Body of pancreas (tissue), 4 donors: ENCODE measurements at regions not wholly inside any gene's neighbourhood (a gene's known extent, or its start where the extent isn't known, plus 50 kb on each side); places are given as distances from the start of the nearest gene placed in this dataset.

Experiments
- ATAC-seq: fragments of 150-250 bp; one replicate; pipeline ENCODE4 v1.9.1; 2016
- DNase-seq, 4 donors: peaks; one replicate each; pipeline ENCODE4 v3.0.0-alpha.2; 2019
- H3K27ac ChIP-seq, 4 donors: fragments of 200-600 bp; sonication (generic); 1 replicate in 3 of 4; 2 replicates in 1 of 4; pipeline versions ENCODE4 v1.5.1 to v1.6.1; 2016 to 2019; ENCODE audit warnings: mild to moderate bottlenecking in 1 of 4, mixed read lengths in 1 of 4, moderate library complexity in 1 of 4
- H3K27me3 ChIP-seq, 2 donors: fragments of 200-600 bp; sonication (generic); one replicate each; pipeline ENCODE4 v1.6.0; 2016; ENCODE audit warnings: mild to moderate bottlenecking in 1 of 2
- H3K36me3 ChIP-seq, 2 donors: fragments of 200-600 bp; sonication (generic); replicated peaks in 1 of 2; 2 replicates each; pipeline ENCODE4 v1.5.1; 2016; ENCODE audit warnings: low read depth in 2 of 2; ENCODE audit not compliant: insufficient read depth in 1 of 2
- H3K4me1 ChIP-seq: fragments of 200-600 bp; sonication (generic); one replicate; pipeline ENCODE4 v1.6.0; 2016
- H3K4me3 ChIP-seq, 2 donors: fragments of 200-600 bp; sonication (generic); 1 replicate in 1 of 2; 2 replicates in 1 of 2; pipeline ENCODE4 v1.5.1; 2016 to 2019
- H3K9me3 ChIP-seq, 3 donors: fragments of 200-600 bp; sonication (generic); 1 replicate in 2 of 3; 2 replicates in 1 of 3; pipeline ENCODE4 v1.5.1; 2016
- POLR2A ChIP-seq, 3 donors: fragments of 450-650 bp; IDR thresholded peaks; one replicate each; pipeline ENCODE4 v1.6.1; 2016; ENCODE audit warnings: antibody characterized with exemption in 3 of 3, mild to moderate bottlenecking in 2 of 3
- WGBS, 2 donors: methylation state at CpG; one replicate each; pipeline ENCODE4 v1.1.5; 2017; 5-methylcytosine and 5-hydroxymethylcytosine counted together
- intact Hi-C: fragments of 100-400 bp; cut with DNase I; formaldehyde crosslinking; loops from one replicate; pipeline ENCODE4 v1.15.1; 2023
- TF ChIP-seq, protein P1 (sequence below), 7 experiments: fragments of 450-650 bp in 4 of 7; fragments of 200-600 bp in 3 of 7; sonication (generic) in 3 of 7; IDR thresholded peaks; one replicate each; pipeline ENCODE4 v1.5.1; 2016 to 2019; ENCODE audit warnings: antibody characterized with exemption in 7 of 7

DNA sequence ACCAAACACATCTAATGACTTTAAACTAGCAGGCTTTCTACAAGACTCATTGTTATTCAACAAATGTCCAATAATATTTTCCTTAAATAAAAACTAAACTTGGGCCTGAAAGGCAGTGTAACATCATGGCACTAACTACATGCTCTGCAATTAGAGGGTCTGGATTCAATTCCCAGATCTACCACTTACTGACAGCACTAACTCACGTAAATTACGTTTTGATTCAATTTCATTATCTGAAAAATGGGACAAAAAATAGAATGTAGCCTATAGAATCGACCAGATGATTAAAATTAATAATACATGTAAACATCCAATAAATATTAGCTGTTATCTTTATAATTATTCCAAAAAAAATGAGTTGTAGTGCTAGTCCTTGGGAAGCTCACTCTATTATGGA, 98.0 kb upstream of the DDX18 start:
- ATAC-seq (no peak), DNase-seq (no peak)
- Histone ChIP-seq H3K4me3 (no peak overlapping the region), H3K27ac (no peak overlapping the region), H3K27me3 (no peaks in the 10 kb centered on the region), H3K9me3 (no peaks in the 10 kb centered on the region), H3K36me3 (no peaks in the 10 kb centered on the region), H3K4me1 (no peaks in the 10 kb centered on the region)
- WGBS, 2 donors = 62 to 69% methylated on average over 3 of the region's 3 CpGs
- TF ChIP-seq POLR2A (IDR thresholded peaks at IDR 0.05) = no peak
- TF ChIP-seq, protein P1, sequence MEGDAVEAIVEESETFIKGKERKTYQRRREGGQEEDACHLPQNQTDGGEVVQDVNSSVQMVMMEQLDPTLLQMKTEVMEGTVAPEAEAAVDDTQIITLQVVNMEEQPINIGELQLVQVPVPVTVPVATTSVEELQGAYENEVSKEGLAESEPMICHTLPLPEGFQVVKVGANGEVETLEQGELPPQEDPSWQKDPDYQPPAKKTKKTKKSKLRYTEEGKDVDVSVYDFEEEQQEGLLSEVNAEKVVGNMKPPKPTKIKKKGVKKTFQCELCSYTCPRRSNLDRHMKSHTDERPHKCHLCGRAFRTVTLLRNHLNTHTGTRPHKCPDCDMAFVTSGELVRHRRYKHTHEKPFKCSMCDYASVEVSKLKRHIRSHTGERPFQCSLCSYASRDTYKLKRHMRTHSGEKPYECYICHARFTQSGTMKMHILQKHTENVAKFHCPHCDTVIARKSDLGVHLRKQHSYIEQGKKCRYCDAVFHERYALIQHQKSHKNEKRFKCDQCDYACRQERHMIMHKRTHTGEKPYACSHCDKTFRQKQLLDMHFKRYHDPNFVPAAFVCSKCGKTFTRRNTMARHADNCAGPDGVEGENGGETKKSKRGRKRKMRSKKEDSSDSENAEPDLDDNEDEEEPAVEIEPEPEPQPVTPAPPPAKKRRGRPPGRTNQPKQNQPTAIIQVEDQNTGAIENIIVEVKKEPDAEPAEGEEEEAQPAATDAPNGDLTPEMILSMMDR (IDR thresholded peaks at IDR 0.05) = no peak
- intact Hi-C loops = no loop called here

DNA sequence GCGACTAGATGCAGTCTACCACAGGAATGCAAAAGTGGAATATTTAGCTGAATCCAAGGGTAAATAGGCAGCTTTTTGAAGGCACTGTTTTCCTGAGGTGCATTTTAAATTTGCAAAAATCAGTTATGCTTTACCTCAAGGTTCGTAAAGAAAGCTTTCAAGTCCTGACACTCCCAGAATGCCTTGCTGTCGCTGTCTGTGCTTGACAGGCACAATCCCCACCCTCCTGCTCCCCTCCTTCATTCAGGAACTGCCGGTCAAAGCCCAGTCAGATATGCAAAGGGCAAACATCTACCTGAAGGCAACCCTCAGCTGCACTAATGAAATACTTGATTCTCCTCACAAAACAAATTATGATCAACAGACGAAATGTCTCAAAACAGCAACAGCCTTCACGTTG, 97.4 kb upstream of the DDX18 start:
- 12 to 22% methylated on average over 6 of the region's 6 CpGs for WGBS, 2 donors
- Histone ChIP-seq H3K9me3 (no peaks in the 10 kb centered on the region), H3K4me3 (no peak overlapping the region), H3K4me1 (no peaks in the 10 kb centered on the region), H3K27me3 (no peaks in the 10 kb centered on the region), H3K27ac (no peak overlapping the region), H3K36me3 (no peaks in the 10 kb centered on the region)
- ATAC-seq = no peak
- intact Hi-C loops = no loop called here
- no peak for DNase-seq
- no peak for TF ChIP-seq POLR2A (IDR thresholded peaks at IDR 0.05)
- TF ChIP-seq, protein P1 (IDR thresholded peaks at IDR 0.05) = no peak

DNA sequence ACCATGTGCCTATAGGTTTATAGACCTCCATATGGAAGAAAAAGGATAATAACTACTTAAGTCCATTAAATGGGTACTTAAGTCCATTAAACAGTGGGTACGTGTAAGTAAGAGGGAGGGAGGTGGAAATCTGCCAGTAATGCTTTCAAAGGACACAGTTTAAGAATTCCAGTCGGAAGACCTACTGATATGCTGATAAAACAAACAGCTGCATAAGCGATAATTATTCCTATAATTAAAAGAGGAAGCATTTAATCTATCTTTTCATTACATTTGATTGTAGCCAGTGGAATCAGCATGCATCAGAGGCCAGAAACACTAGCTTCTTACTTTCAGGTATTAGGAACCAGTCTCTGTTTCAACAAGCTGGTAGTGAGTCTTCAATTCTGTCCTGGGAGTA, 96.4 kb upstream of the DDX18 start:
- H3K27ac ChIP-seq = no peak overlapping the region
- H3K4me1 ChIP-seq = no peaks in the 10 kb centered on the region
- DNase-seq (no peak), ATAC-seq (no peak)
- H3K4me3 ChIP-seq = no peak overlapping the region
- intact Hi-C loops = no loop called here
- no peaks in the 10 kb centered on the region for H3K9me3 ChIP-seq
- no peaks in the 10 kb centered on the region for H3K36me3 ChIP-seq
- WGBS, 2 donors = 34 to 47% methylated on average over 3 of the region's 3 CpGs
- no peak for TF ChIP-seq POLR2A (IDR thresholded peaks at IDR 0.05)
- TF ChIP-seq, protein P1 (IDR thresholded peaks at IDR 0.05) = no peak
- no peaks in the 10 kb centered on the region for H3K27me3 ChIP-seq

DNA sequence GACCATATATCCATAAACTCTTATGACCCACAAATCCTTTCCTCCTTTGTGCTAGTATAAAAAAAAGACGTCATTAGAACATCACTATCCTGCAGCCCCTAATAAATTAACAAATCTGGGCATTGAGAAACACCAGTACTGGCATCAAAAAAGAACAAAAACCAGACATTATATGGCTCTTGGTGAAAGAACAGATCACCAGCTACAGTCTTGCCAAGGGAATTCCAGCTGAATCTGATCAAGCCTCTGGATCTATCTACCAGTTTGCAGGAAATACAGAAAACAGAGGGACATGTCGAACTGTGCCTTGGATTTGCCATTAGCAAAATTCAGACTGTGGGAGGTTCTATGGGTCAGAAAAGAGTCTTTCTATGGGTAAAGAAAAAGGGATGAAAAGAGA, 93.7 kb upstream of the DDX18 start:
- TF ChIP-seq, protein P1 (IDR thresholded peaks at IDR 0.05) = no peak
- no peak for TF ChIP-seq POLR2A (IDR thresholded peaks at IDR 0.05)
- Histone ChIP-seq H3K9me3 (no peaks in the 10 kb centered on the region), H3K36me3 (no peaks in the 10 kb centered on the region), H3K27me3 (no peaks in the 10 kb centered on the region), H3K27ac (no peak overlapping the region), H3K4me3 (no peak overlapping the region), H3K4me1 (no peaks in the 10 kb centered on the region)
- 52 to 60% methylated on average over 2 of the region's 2 CpGs for WGBS, 2 donors
- ATAC-seq = no peak
- intact Hi-C loops = no loop called here
- no peak for DNase-seq

DNA sequence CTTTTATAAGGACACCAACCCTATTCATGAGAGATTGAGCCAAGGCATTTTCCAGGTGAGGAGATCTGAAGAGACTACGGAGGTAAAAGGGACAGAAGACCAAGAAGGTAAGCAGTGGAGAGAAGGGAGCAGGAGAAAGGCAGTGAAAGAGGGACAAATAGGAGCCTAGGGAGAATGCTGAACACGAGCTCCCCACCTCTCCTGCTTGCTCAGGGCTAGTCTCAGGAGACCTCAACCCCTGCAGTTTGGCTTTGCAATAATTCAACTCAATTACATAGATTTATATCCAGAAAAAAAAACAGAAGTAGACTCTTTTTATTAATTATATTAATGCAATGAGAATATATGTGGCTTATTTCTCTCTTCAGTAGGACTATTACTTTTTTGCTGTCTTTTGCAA, 91.0 kb upstream of the DDX18 start:
- Histone ChIP-seq H3K27me3 (no peaks in the 10 kb centered on the region), H3K4me1 (no peaks in the 10 kb centered on the region), H3K4me3 (no peak overlapping the region), H3K36me3 (no peaks in the 10 kb centered on the region), H3K9me3 (no peaks in the 10 kb centered on the region), H3K27ac (no peak overlapping the region)
- TF ChIP-seq POLR2A (IDR thresholded peaks at IDR 0.05) = no peak
- TF ChIP-seq, protein P1 (IDR thresholded peaks at IDR 0.05) = no peak
- ATAC-seq (no peak), DNase-seq (no peak)
- 62 to 70% methylated on average over 2 of the region's 2 CpGs for WGBS, 2 donors
- intact Hi-C loops = no loop called here
